ENCODE measurements at regions not wholly inside any gene's neighbourhood (a gene's known extent, or its start where the extent isn't known, plus 50 kb on each side); places are given as distances from the start of the nearest gene placed in this dataset.
A peak's percentile ranks its signal among the peaks of the same experiment; 100 is the strongest.

DNA sequence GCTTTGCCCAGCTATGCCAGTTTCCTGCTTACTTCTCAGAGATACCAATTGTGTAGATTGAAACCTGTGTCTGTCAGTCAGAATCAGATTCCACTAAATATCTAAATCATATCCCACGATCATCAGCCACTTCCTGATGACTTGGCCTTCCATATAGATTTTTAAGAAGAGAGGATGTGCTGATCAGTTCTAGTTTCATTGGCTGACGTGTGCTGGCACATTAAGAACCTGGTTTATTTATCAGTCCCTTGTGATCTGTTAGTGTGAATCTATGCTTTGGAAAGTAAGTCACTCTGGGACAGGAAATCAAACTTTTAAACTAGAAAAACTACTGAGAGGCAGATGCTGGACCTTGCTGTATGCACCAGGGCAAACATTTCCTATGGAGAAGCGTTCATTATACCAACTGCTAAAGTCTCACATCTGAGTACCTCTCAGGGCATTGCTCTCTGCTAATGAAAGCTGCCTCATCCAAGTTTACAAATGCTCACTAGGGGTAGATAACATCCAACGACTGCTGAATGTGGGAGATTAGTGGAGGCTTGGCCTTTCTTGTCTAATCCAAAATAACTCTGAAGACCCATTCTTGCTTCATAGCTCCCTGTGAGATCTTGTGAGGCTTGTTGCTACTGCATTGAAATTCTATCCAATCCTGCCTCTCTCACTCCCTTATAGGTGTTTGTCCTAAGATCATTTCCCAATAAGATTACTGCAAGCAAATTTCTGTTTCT, 109.1 kb downstream of the ARL4A start:
- no peaks in the 10 kb centered on the region for H3K9me3 Mint-ChIP-seq

DNA sequence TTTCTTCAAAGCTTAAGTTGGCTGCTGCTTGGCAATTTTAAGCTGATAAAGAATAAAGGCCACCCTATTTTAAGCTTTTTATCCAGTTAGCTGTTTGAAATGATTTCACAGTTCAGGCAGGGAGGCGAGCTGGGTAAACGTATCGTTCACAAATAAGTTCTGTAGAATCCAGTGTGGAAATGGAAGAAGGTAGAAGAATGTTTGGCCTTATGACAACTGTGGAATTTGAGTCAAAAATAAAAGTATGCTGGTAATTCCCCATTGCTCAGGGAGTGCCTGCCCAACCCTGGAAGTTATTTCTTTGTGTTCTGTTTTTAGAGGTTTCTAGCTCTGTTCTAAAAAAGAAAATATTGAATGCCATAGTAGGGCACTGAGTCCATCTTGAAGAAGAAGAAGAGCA, 113.1 kb downstream of the ARL4A start:
- Mint-ChIP-seq H3K4me1 (peaks cover 14% of the 10 kb centered on the region), H3K27me3 (ENCODE audit: low read depth) (no peaks in the 10 kb centered on the region), H3K9me3 (no peaks in the 10 kb centered on the region), H3K4me3 (no peak overlapping the region), H3K36me3 (ENCODE audit: low read depth) (no peaks in the 10 kb centered on the region), H3K27ac (no peak overlapping the region)
- TF ChIP-seq, protein P1, sequence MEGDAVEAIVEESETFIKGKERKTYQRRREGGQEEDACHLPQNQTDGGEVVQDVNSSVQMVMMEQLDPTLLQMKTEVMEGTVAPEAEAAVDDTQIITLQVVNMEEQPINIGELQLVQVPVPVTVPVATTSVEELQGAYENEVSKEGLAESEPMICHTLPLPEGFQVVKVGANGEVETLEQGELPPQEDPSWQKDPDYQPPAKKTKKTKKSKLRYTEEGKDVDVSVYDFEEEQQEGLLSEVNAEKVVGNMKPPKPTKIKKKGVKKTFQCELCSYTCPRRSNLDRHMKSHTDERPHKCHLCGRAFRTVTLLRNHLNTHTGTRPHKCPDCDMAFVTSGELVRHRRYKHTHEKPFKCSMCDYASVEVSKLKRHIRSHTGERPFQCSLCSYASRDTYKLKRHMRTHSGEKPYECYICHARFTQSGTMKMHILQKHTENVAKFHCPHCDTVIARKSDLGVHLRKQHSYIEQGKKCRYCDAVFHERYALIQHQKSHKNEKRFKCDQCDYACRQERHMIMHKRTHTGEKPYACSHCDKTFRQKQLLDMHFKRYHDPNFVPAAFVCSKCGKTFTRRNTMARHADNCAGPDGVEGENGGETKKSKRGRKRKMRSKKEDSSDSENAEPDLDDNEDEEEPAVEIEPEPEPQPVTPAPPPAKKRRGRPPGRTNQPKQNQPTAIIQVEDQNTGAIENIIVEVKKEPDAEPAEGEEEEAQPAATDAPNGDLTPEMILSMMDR (IDR thresholded peaks at IDR 0.05; ENCODE audit: unreplicated experiment in 3 of 3), result no peak

More for the DNA sequence above, 109.1 kb downstream of the ARL4A start:
- Mint-ChIP-seq H3K27ac (no peak overlapping the region), H3K4me3 (no peak overlapping the region), H3K27me3 (ENCODE audit: low read depth) (no peaks in the 10 kb centered on the region), H3K4me1 (peaks cover 13% of the 10 kb centered on the region), H3K36me3 (ENCODE audit: low read depth) (no peaks in the 10 kb centered on the region)
- TF ChIP-seq, protein P1 (IDR thresholded peaks at IDR 0.05; ENCODE audit: unreplicated experiment in 3 of 3), result no peak

DNA sequence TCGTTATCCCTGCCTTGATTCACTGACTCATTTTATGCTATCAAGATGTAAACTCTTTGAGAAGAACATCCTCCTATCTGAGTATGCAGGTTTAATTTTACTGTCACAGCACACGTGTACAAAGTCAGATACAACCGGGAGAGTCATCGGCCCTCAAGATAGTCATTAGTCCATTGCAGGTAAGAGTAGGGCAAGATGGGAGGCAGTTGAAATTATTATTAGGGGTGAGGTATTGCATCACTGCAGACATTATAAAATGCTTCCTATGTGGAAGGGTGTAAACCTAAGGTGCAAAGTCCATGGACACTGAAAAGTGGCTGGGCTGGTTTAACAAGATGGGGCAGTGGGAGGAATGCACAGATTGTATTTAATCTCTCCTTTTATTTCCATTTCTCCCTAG, 113.7 kb downstream of the ARL4A start:
- Mint-ChIP-seq H3K27me3 (ENCODE audit: low read depth) (no peaks in the 10 kb centered on the region), H3K4me1 (peaks cover 14% of the 10 kb centered on the region), H3K36me3 (ENCODE audit: low read depth) (no peaks in the 10 kb centered on the region), H3K9me3 (no peaks in the 10 kb centered on the region), H3K27ac (peak overlapping the region in 2 of 3 experiments; percentile 6 to 75), H3K4me3 (no peak overlapping the region)
- TF ChIP-seq, protein P1 (IDR thresholded peaks at IDR 0.05; ENCODE audit: unreplicated experiment in 3 of 3), result no peak

DNA sequence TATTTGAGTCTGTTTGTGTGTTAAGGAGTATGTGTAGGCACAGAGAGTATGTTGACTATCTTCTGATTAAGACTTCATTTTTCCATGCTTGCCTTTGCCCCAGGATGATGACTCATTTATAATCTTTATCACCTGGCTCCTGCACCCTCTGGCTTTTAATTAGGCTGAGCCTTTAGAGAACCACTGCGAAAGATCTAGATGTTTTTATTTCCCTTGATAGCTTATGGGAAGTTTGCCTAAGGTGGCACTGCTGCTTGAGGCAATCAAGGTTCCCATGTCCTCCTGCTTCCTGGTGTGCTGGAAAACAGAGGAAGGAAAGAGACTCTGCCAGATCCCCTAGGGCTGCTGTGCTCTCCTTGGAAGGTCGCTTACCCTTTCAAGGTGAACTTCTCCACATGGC, 114.6 kb downstream of the ARL4A start:
- no peaks in the 10 kb centered on the region for H3K27me3 Mint-ChIP-seq (ENCODE audit: low read depth)
- no peak overlapping the region for H3K4me3 Mint-ChIP-seq
- H3K27ac Mint-ChIP-seq, result peak overlapping the region in 1 of 3 experiments; percentile 14
- H3K9me3 Mint-ChIP-seq, result no peaks in the 10 kb centered on the region
- TF ChIP-seq, protein P1 (IDR thresholded peaks at IDR 0.05; ENCODE audit: unreplicated experiment in 3 of 3), result no peak
- peaks cover 14% of the 10 kb centered on the region for H3K4me1 Mint-ChIP-seq
- H3K36me3 Mint-ChIP-seq (ENCODE audit: low read depth), result no peaks in the 10 kb centered on the region

DNA sequence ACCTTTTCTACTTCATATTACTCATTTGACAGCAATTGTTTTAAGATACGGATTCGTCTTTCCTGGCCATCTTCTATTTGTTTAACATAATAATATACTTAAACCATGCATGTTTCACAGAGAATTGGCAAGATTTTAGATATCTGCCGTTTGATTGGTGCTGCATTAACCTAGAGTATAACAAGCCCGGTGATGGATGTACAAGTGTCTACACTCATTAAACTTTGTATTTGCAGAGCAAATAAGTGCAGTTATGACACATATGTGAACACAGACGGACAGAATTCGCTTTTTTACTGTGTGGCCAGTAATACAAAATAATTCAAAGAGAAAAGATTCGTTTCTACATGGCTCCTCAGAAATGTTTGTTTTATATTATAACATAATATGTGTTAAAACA, 116.1 kb downstream of the ARL4A start:
- Mint-ChIP-seq H3K4me1 (peaks cover 14% of the 10 kb centered on the region), H3K36me3 (ENCODE audit: low read depth) (no peaks in the 10 kb centered on the region), H3K27me3 (ENCODE audit: low read depth) (no peaks in the 10 kb centered on the region), H3K4me3 (no peak overlapping the region), H3K27ac (no peak overlapping the region), H3K9me3 (no peaks in the 10 kb centered on the region)
- TF ChIP-seq, protein P1 (IDR thresholded peaks at IDR 0.05; ENCODE audit: unreplicated experiment in 3 of 3), result no peak

DNA sequence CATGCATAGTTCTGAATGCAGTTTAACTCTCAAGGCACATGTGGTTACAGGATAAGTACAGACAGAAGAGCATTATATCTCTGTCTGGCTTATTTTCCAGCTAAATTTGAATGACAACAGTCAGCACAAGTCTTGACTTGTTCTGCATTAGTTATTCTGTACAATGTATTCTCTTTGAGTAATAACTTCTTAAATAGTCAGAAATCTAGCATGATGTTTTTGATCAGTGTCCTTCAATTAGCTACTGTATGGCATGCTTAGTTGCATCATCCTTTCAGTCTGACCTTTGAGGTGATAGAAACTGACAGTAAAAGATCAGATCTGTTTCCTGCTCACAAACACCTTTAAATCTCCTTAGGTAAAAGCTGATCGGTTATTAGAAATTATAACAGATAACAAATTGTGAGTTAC, 118.1 kb downstream of the ARL4A start:
- Mint-ChIP-seq H3K9me3 (no peaks in the 10 kb centered on the region), H3K36me3 (ENCODE audit: low read depth) (no peaks in the 10 kb centered on the region), H3K27me3 (ENCODE audit: low read depth) (no peaks in the 10 kb centered on the region), H3K4me3 (no peak overlapping the region), H3K27ac (no peak overlapping the region), H3K4me1 (peaks cover 10% of the 10 kb centered on the region)
- TF ChIP-seq, protein P1 (IDR thresholded peaks at IDR 0.05; ENCODE audit: unreplicated experiment in 3 of 3), result no peak
